ENCODE measurements at regions not wholly inside any gene's neighbourhood (a gene's known extent, or its start where the extent isn't known, plus 50 kb on each side); places are given as distances from the start of the nearest gene placed in this dataset.
"Not testable (repeated sequence)": the region's sequence is repeated elsewhere in the genome, so short reads cannot be mapped to it uniquely, and the experiment has no call there.

DNA sequence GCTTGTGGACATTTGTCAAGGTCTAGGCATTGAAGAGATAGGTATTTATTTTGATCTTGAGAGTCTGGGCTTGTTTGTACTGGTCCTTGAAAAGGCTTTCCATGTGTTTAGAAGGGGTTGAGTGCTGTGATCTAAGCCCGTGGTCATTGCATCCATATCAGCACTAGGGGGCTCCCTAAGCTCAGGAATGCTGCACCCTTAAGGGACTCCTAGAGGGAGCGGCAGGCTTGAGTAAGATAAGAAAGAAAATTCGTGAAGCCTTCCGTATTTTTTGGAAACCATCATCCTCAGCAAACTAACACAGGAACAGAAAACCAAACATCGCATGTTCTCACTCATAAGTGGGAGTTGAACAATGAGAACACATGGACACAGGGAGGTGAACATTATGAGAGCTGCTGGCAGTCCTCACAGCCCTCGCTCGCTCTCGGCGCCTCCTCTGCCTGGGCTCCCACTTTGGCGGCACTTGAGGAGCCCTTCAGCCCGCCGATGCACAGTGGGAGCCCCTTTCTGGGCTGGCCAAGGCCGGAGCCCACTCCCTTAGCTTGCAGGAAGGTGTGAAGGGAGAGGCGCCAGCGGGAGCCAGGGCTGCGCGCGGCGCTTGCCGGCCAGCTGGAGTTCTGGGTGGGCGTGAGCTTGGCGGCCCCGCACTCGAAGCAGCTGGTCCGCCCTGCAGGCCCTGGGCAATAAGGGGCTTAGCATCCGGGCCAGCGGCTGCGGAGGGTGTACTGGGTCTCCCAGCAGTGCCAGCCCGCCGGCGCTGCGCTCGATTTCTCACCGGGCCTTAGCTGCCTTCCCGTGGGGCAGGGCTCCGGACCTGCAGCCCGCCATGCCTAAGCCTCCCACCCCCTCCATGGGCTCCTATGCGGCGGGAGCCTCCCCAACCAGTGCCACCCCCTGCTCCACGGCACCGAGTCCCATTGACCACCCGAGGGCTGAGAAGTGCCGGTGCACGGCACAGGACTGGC, 201.2 kb upstream of the PCDH18 start:
- DNase-seq, result not testable (repeated sequence)

DNA sequence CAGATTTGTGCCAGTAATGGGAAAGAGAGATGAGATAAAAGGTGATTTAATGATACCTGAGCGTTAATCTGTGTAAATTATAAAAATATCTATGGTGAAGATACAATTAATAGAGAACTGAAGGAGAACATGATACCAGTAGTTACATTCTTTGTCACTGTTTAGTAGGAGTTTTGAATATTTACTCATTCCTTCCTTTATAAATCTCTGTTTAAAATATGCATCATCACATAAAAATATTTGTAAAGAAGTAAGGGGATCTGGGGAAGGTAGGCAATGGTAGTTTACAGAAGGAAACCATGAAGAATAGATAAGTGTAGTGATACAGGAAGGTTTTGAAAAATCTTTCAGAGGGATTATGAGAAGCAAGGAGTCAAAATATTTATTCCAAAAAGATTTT, 190.6 kb upstream of the PCDH18 start:
- DNase-seq, result no peak

DNA sequence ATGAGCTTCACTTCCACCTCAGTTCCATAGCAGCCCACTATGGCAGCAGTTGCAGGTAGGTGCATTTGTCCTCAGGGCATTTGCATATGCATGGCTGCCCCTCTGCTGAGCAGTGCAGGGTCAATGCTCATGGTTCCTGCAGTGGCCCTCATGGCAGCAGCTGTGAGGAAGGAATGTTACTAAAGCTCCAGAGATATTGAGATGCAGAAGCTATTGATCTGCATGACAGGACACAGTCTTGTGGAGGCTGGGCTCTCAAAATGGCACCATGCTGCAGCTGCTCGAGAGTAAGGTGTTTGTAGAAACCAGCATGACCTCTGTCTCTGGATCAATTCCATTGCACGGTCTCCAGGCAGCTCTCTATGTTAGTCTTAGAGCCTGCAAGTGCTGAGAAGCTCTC, 179.2 kb upstream of the PCDH18 start:
- DNase-seq, result no peak

DNA sequence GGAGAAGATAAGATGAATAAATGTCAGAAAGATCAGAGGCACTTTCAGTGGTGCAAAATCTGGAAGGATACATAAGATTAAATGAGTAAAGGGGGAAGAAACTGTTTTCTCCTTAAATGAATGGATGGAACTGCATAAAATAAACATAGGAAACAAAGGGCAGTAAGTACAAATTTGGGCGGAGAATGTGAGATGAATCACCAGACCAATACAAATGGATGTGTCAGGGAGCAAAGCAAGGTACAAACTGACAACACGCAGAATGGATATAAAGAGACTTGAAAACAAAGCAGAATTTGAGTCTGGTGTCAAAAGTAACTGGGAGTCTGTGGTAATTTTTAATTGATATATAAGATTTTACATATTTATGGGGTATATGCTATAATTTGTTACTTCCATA, 175.3 kb upstream of the PCDH18 start:
- no peak for DNase-seq

DNA sequence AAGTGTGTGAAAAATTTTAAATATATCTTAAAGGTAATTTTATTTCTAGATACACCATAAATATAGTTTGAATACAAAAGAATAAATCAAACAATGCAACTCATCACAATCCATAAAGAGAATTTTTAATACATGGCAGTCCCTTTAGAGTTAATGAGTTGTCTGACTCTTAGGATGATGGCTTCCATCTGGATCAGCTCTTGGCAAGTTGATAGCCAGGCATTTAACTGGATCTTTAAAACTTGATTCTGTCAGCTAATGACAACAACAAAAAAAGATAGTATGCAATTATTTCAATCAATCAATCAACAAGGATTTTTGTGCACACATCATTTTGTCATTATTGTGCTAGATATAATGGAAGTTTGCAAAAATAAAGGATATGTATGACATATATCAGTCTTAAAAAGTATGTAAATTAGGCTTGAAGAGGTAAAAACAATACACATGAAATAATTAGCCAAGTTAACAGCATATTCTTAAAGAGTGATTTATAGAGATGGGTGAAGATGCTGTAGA, 174.9 kb upstream of the PCDH18 start:
- DNase-seq, result no peak

DNA sequence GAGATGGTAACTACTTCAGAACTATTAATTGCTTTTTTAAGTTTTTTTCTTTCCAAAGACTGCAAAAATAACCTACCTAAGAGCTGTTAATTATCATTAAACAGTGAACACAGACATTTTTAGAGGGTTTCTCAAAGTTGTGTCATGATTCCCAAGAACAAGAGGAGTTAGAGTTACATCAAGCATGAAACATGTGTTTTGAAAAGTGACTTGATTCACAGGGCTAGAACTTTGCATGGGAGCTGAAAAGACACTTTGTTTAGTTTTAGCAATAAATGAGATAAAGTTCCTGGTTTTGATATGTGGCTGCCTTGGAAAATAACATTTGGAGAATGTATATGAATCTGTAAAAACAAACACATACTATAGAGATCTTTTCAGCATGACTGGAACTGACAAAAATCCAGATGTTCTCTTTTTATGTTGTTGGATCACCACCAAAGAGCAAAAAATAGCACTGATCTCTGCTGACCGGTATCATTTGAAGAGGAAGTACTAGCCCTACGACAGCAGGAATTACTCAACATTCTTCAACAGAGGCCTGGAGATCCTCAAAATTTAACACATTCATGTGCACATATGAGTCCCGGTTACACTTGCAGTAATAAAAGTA, 173.0 kb upstream of the PCDH18 start:
- DNase-seq, result no peak

DNA sequence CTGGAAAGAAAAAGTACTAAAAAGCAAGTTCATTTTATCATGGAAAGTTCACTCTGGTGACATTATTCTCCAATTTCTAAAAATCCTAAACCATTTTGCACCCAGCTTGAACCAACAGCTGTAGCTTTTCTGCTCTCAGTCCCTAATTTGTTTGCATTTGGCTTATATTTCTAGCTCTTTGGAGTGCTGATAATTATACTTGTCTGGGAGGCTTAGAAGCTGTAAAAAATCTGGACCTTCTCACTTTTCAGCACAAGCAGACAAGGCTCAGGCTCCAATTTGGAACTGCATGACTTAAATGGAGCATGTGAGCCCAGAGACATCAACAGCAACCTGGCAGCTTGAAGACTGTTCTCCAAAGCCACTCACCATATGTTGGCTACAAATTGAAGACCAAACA, 170.9 kb upstream of the PCDH18 start:
- DNase-seq, result peak; percentile 26

DNA sequence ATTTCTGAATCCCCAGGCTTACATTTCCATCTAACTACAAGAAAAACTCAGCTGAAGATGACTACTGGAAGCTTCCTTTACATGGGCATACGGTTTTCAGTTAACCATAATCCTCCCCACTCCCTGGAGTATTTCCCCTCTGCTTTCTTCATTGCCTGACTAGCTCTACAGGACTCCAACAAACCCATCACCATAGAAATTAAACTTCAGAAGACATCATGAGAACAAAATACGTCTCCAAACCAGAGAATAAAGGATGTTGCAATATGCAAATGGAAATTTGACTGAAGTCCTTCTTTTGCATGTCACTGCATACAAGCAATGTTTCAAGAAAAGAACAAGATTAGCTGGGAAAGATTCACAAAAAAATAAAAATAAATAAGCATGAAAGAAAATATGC, 170.2 kb upstream of the PCDH18 start:
- DNase-seq, result no peak

DNA sequence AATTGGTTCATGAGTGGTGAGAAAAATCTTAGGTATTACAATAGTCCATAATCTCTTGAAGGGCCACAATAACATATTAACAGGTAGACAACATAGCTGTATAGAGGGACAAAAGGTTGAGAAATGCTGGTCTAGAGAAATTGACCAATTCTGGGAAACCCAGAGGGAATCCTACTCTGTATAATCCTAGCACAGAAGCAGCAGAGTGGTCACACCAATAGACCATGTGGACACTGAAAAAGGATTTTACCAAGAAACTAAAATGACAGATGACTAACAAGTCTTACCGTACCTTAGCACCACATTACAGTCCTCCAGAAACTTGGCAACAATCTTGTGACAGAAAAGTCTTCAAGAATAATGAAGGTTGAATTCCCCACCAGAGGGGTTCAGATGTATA, 169.1 kb upstream of the PCDH18 start:
- DNase-seq, result no peak

DNA sequence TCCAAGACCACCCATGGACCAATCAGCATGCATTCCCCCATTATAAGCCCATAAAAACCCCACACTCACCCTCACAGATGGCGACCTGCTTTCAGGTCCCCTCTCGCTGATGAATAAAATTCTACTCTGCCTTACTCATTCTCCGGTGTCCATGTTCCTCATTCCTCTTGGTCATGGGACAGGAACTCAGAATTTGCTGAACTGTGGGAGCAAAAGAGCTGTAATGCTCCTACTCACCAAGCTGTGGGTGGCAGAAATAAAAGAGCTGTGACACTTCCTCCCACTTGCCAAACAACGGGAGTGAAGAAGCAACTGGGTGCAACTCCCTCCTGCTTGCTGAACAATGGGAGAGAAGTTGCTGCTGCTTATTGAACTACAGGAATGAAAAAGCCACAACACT, 168.5 kb upstream of the PCDH18 start:
- no peak for DNase-seq

DNA sequence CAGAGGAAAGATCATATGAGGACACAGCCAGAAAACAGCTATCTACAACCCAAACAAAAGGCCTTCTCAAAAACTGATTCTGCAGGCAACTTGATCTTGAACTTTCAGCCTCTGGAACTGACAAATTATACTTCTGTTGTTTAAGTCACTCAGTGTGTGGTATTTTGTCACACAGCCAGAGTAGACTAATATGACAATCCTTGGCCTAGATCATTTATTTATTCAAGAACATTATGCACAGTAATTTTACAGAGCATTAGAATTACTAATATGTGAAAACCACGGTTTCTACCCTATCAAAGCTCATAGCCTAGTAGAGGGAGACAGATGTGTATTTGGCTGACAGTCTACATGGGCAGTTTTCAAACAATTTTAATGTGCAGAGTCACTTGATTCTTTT, 167.8 kb upstream of the PCDH18 start:
- no peak for DNase-seq

DNA sequence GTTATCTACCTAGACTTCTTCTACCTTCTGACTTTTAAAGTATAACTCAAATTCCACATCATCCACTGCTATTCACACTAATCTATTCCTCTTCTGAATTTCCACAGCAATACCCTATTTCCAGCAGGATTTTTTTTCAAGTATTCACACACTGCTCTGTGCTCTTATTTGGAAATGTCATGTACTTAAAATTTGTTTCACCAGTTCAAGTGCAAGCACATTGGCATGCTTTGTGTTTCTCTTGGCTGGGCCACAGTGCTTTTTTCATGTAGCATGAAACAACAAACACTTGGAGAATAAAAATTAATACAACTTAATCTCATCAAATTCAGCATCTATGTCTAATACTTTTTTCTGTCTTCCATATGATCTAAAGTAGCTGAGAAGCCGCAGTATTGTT, 161.8 kb upstream of the PCDH18 start:
- DNase-seq, result no peak

DNA sequence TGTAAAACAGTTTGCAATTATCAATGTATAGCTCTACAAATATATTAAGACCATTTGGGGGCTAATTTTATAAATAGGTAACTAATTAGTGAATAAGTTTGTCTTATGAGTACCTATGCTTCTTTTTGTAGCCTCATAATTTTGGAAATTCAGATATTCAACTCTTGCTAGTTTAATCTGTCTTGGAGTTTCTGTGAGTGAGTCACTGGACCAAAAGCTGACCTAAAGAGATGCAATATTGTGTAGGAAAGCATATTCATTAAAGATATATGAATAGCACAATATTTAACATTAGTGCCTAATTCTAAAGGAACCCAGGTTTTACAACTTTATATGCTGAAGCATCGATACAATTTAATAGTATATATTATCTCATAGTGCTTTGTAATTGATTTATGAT, 161.3 kb upstream of the PCDH18 start:
- no peak for DNase-seq

DNA sequence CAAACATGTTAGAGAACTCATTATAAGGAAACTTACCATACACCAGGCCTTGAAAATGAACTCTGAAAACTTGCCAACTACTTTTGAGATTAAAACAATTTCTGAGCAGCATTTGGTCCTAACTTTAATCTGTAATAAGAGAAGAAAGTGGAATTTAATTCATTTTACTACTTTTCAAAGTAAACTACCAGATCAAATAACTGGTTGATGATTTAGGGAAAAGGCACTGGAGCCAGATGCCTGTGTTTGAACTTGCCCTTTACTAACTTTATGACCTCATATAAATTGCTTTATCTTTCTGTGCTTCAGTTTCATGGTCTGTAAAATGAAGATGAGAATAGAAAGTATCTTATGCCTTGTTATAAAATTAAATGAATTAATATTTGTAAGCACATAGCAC, 159.9 kb upstream of the PCDH18 start:
- DNase-seq, result no peak

DNA sequence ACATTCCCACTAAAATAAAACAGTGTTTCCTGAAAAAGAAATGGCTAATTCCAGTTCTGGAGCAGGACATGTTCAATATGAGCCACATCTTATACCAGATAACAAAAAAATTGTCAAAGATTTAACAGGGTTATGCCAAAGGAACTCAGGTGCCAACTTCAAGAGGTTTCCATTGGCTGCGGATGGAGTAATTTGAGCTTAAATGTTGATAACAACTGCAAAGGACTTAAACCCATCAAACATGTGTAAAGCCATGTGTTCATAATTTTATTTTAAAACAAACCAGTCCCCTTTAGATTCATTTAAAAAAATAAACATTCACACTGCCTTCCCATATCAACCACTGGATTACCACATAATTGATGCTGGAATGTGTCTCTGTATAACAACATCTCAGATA, 156.4 kb upstream of the PCDH18 start:
- no peak for DNase-seq

DNA sequence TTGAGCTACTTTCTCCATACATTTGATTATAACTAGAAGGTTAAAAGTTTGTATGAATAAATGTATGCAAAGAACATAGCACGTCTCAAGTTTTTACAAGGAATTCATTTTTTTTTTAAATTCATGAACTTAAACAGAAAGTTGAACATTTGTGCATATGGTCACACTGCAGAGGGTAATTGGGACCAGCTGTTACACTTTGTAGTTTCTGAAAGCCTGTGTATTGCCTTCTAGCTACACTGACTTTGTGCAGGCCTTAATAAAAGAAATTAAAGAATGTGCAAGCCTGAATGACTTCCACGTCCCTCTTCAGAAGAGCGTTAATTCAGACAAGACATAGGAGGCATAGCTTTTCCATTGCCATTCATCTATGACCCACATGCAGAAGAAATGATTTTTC, 153.1 kb upstream of the PCDH18 start:
- no peak for DNase-seq

DNA sequence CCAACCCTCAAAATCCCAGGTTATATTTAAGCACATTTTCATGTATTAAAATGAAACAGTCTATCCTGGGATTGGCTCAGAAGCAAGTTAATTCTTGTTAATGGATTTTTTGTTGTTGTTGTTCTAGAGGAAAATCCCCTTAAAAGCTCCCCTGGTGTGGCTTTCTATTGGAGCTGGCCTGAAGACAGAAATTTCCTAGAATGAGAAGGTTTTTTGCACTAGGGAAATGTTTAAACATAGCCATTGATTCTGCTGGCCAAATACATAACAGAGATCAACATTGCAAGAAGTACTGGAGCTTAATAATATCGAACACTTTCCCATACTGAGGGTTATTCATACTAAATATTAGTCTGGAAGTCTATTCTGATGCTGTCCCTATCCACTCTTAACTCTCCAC, 148.8 kb upstream of the PCDH18 start:
- DNase-seq, result no peak

DNA sequence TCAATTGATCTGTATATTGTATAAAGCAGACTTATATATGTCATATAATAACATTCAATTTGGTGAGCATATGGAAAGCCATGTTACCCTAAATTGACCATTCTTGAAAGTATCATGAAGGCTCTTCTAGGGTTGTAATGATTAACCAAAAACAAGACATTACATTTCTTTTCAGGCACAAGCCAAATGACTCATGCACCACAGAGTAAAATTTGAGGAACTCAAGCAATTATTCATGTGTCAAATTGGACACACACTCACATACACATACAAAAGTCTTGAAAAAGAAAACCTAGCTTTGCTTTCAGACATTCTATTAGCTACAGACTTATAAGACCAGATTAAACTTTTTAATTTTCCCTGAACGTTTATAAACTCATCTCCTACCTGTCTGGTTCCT, 146.5 kb upstream of the PCDH18 start:
- DNase-seq, result no peak

DNA sequence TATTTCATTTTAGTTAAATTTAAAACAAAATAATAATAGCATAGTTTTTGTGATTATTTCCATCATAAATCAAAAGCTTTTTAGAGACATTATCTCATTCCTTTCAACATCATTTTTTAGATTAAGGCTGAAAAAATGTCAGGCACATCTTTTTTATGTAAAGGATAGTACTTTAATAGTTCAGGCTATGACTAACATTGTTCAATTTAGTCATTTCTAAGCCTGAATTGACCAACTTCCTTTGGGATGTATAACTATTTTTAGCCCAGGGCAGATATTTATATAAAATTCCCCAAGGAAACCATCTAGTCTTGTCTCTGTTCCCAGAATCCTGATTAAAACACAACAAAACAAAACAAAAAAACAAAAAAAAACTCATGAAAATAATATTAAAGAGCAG, 145.6 kb upstream of the PCDH18 start:
- no peak for DNase-seq

DNA sequence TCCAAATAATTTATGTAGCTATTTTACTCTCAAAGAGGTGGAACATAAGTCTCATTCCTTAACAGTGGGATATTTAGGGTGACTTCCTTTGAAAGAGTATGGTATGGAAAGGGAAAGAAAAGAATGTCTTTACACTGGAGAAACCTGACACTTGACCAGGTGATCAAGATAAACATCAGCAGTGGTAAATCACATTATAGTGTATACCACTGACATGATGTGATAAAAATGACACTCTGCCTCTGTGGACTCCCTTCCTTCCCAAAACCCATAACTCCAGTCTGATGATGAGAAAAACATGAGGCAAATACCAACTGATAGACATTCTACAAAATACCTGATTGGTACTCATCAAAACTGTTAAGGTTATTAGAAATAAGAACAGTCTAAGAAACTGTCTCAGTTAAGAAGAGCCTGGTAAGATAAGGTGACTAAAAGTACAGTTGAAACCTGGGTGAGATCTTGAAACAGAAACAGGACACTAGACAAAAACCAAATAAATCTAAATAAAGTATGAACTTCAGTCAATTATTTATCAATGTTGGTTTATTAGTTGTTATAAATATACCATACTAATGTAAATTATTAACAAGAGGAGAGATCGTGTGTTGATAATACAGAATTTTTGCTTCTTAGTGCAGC, 144.2 kb upstream of the PCDH18 start:
- DNase-seq, result no peak

DNA sequence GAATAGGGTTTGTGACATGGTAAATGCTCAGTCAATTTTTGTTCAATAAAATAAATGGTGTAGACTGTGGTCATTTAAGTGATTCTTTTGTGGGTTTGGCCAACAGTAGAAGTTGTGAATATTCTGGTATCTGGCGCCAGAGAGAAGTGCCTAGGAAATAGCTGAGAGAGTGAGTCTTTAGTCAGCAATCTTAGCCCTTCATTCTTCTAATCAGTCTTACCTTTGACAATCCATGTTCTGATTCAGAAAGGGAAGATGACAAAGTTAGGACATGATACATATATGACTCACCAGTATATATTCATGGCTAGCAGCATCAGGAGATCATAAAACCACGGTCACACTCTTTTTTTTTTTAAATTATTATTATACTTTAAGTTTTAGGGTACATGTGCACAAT, 141.8 kb upstream of the PCDH18 start:
- DNase-seq, result no peak

DNA sequence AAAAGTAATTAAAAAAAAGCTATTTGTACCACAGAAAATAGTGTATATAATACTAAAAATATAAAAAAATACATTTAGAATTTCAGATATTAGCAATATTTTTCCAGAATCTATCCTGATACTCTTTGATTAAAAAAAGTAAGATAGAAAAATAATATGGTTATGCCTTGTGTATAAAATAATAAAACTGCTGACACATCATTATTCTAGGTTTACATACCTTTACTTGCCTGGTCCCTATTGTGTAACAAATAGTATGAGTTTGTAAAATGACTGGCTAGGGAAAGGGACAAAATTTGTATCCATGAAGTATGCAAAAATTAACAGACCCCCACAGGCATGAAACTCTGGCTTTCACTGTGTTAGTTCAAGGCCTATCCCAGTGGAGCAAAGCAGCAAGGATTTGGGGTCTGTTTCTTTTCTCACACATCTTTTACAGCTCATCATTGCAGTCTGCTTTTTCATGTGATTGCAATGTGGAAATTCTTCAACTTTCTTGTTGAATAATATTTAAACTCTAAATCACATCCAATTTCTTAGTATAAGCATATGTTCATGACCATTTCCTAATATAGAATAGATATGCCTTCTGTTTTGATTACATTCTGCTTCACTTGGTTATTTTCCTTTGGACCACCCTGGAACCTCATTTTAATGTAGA, 136.7 kb upstream of the PCDH18 start:
- DNase-seq, result no peak

DNA sequence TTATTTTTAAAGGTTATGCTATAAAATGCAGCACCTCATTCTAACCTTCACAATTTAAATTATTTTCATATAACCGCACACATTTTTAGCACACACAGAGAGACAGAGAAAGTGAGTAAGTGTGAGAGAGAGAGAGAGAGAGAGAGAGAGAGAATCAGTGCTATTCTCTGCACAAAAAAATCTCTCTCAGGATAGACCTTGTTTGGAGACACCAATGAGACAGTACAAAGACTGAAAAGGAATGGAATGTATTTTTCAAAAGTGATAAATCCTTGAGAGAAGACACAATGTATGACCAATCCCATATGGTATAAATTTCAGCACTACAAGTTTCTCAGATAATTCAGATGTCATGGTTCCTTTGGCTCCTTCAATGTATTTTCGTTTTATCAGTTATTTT, 132.1 kb upstream of the PCDH18 start:
- DNase-seq, result no peak

DNA sequence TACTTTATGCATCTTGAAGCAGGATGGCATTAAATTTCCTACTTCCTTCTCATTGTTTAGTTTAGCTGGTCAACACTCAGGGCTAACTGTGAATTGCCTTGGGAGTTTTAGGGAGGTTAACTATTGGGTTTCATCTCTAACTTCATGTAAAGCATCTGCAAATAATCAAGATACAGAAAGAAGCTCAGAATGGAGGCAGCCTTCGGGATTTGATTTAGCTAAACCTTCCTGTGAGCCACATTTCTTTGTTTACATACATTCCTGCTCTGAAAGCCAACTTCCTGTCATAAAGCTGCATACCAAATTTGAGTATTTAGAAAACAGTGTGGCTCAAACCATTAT, 131.7 kb upstream of the PCDH18 start:
- DNase-seq, result no peak

All from NCI-H1105 (cell line).